Nucleus accumbens (tissue), 56 donors: ENCODE measurements at regions not wholly inside any gene's neighbourhood (a gene's known extent, or its start where the extent isn't known, plus 50 kb on each side); places are given as distances from the start of the nearest gene placed in this dataset.
A peak's percentile ranks its signal among the peaks of the same experiment; 100 is the strongest.

Experiments used
- DNase-seq, 56 donors: peaks; one replicate each; lab custom pipeline; 2025; lab: John Stamatoyannopoulos, UW

DNA sequence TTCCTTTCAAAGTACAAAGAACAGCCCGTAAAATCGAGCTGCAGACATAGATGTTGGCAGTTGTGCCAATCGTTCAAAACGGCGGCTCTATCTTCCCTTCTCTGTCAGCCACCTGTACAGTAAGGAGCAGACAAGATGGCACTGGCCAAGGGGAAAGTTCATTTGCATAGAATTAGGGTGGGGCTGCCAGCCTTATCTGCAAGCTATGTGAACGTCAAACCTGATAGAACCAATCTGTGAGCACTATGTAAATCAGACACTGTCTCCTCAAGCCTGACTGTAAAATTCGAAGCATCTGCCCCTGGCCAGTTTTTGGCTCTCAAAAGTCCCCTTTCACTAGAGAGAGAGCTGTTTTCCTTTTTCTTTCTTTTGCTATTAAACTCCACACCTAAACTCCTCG, 374.5 kb downstream of the EPM2A start:
- no peak for DNase-seq

- DNase-seq = no peak
Observed at GRCh38 chr6:145367149-145367548, 368.2 kb downstream of the EPM2A start.

DNA sequence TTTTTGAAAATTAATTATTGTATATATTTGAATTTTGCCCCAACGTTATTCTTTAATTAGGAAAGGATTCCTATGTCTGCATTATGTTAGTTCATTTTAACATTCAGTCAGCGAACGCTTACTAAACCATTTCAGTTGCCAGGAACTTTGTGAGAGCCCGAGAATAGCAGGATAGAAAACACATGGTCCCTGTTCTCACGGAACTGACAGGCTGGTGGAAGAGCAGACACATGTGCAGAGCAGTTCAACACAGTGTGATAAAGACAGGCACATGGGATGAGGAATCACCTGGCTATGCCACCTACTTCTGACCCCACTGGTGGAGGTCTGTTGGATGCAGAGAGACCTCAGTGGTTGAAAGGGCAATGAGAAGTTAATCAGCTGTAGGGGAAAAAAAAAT, 367.2 kb downstream of the EPM2A start:
- no peak for DNase-seq

GRCh38 chr6:145370559-145370958, 364.8 kb downstream of the EPM2A start:
- DNase-seq = no peak

DNA sequence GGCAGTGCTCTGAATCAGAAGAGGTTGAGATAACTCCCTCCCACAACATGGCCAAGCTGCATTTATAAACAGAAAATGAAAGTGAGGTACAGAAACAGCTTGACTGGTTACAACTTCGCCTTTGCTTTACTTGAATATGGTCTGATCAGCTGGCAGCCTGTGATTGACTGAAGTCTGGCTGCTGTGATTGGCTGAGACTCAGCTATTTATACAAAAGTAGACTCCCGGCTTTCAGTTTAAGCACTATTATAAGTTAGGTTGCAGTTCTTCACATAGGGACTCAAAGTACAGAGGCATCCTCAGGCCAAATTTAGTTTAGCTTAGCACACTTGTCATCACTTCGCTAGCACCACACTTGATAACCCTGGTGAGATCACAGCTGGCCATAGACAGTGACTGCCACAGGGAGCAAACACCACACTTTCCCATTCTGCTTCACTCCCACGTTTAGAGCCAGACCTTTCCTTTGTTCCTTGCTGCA, 362.6 kb downstream of the EPM2A start:
- DNase-seq = peak in 2 of 56 donors; percentile 4 to 6

DNA sequence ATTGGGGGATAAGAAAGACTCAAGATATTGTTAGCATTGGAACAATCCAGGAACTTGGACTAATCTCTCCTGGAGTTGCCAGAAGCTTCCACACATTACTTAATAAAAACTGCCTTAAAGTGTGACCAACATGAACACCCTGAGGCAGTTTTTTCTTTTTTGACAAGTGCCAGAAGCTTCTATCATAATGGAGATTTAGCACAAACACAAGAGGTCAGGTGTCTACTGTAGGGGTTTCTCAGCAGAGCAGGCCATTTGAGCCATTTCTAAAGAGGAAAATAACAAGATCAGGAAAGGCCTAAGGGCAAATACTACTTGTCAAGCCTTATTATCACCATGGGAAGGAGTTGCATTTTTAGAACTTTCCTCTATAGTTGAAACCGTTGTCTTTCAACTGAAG, 361.5 kb downstream of the EPM2A start:
- no peak for DNase-seq

- no peak for DNase-seq
Observed at GRCh38 chr6:145374570-145374969, 360.8 kb downstream of the EPM2A start.

DNA sequence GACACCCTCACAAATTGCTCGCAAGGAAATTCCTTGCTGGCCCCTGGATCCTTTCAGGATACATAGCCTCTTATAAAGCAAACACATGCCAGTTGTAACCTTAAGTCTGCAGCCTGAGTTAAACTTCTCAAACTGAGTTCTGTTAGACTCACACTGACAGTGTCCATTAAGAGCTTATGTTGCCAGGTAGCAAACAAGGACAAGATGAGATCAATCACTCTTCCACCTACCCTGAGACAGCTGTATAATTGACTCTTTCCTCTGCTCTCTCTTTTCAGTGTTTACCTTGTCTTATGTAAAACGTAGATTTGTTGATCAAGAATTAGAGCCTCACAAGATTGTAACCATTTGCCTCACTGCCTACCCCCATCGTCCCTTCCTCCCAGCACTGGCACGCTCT, 359.8 kb downstream of the EPM2A start:
- no peak for DNase-seq

- DNase-seq = no peak
Observed at GRCh38 chr6:145380186-145380585, 355.1 kb downstream of the EPM2A start.

GRCh38 chr6:145381941-145382340, 353.4 kb downstream of the EPM2A start:
- no peak for DNase-seq

- DNase-seq = no peak
Observed at GRCh38 chr6:145383428-145383827, 351.9 kb downstream of the EPM2A start.

DNA sequence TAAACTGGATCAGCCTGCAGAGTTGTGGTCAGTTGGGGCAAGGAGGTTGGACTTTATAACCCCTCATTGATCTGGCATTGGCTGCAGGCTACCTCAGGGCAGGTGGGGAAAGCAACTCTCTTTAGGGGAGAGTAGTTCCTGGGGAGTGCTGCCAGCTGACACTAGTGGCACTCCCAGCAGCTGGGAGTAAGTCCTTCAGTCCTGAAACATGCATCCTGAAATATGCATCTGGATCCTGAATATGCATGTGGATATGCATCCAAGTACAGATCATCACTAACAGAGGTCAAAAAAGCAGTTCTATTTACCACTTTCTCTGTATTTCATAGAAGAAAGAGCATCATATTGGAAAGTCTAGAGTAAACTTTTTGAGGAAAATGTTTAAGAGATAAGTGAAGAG, 350.8 kb downstream of the EPM2A start:
- no peak for DNase-seq

- no peak for DNase-seq
Observed at GRCh38 chr6:145396499-145396898, 338.8 kb downstream of the EPM2A start.

DNA sequence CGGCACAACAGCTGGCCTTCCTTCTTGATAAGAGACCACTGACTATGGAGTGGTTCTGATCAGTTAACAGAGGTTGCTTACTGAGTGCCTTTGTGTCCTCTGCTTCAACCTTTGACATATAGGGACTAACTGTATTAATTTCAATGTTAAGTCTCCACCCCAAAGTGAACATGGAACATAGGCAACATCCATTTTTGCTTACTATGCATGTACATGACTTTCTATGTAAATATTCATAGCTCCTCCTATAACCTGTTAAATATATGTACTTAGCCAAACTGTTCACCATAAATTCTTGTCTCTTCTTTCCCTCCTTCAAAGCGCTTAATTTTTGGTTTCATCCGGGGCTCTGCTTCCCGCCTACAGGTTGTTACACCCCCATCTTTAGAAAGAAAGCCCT, 334.8 kb downstream of the EPM2A start:
- DNase-seq = no peak

GRCh38 chr6:145405006-145405551, 330.2 kb downstream of the EPM2A start:
- DNase-seq = no peak

DNA sequence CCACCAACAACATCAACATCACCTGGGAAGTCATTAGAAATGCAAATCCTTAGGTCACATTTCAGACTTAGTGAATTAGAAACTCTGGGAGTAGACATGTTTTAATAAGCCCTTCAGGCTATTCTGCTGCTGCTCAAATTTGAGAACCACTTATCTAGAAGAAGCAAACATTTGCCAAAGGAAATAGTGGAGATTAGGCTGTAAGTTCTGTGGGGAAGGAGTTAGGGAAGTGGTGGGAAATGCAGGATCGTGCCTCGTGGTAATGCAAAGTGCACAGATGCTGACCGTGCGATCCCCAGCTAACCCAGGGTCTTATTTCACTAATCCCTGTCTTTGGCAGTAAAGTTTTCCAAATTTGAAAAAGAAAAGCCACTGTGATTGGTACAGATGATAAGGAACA, 328.5 kb downstream of the EPM2A start:
- no peak for DNase-seq

GRCh38 chr6:145415616-145416015, 319.7 kb downstream of the EPM2A start:
- DNase-seq = peak in 14 of 56 donors; percentile 1 to 46 (median 18)

GRCh38 chr6:145420599-145420998, 314.7 kb downstream of the EPM2A start:
- no peak for DNase-seq

DNA sequence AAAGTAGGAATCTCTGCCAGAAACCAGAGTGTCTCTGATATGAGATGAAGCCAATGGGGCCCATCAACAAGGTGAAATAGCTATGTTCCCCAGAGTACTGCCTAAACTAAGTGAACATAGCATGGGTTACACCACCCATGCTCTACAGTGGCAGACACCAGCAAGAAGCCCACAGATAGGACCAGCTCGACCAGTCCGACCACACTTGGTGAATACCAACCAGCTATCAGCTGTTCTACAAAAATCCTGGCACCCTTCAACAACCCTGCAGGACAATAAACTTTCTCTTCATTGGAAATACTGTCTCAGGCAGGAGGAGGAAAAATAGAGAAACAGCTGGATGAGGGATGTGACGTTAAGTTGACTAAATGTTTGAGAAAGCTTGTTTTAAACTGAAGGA, 311.4 kb downstream of the EPM2A start:
- no peak for DNase-seq

- DNase-seq = no peak
Observed at GRCh38 chr6:145427232-145427631, 308.1 kb downstream of the EPM2A start.

GRCh38 chr6:145428706-145429105, 306.6 kb downstream of the EPM2A start:
- DNase-seq = peak in 4 of 56 donors; percentile 2 to 16 (median 8)

- no peak for DNase-seq
Observed at GRCh38 chr6:145442110-145442509, 293.2 kb downstream of the EPM2A start.

DNA sequence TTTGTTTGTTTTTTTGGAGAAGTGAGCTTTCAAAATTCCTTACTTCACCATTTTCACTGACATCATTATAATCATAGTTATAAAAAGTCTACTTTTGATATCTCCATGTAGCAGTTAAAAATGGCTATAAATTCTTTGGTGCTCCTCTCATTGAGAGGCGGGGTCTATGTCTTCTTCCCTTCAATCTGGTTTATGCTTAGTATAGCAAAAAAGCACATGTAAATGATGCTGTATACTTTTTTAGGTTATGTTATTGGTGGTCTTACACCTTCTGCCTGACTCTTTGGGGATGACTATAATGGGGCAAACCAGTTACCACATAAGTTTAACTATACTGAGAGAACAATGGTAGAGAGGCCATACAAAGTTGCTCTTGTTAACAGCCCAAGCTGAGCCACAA, 289.6 kb downstream of the EPM2A start:
- no peak for DNase-seq
